GM18861 (cell line): ENCODE measurements at regions not wholly inside any gene's neighbourhood (a gene's known extent, or its start where the extent isn't known, plus 50 kb on each side); places are given as distances from the start of the nearest gene placed in this dataset.
"Not testable (repeated sequence)": the region's sequence is repeated elsewhere in the genome, so short reads cannot be mapped to it uniquely, and the experiment has no call there.

ENCODE experiments used
- ATAC-seq: cut with Tn5 transposase; IDR thresholded peaks from one replicate; pipeline ENCODE4 v1.9.1; 2021; ENCODE audit not compliant: unreplicated experiment

GRCh38 chr16:18263046-18263445 is 73.5 kb downstream of the NPIPA8 start:
- ATAC-seq: not testable (repeated sequence)

GRCh38 chr16:18261848-18262247 is 74.7 kb downstream of the NPIPA8 start:
- ATAC-seq: not testable (repeated sequence)

GRCh38 chr16:18259496-18260176 is 76.9 kb downstream of the NPIPA8 start:
- ATAC-seq: not testable (repeated sequence)

GRCh38 chr16:18252943-18253342 is 83.6 kb downstream of the NPIPA8 start:
- not testable (repeated sequence) for ATAC-seq

- ATAC-seq: not testable (repeated sequence)
Measured at GRCh38 chr16:18230505-18230904, 106.0 kb downstream of the NPIPA8 start.

GRCh38 chr16:18222054-18223009 is 114.2 kb downstream of the NPIPA8 start:
- ATAC-seq: not testable (repeated sequence)

- ATAC-seq: not testable (repeated sequence)
Measured at GRCh38 chr16:18217741-18218140, 118.8 kb downstream of the NPIPA8 start.

GRCh38 chr16:18216814-18217213 is 119.7 kb downstream of the NPIPA8 start:
- ATAC-seq: not testable (repeated sequence)

GRCh38 chr16:18213810-18214209 is 122.7 kb downstream of the NPIPA8 start:
- not testable (repeated sequence) for ATAC-seq

GRCh38 chr16:18211505-18211904 is 125.0 kb downstream of the NPIPA8 start:
- not testable (repeated sequence) for ATAC-seq

- ATAC-seq: not testable (repeated sequence)
Measured at GRCh38 chr16:18204786-18205185, 131.8 kb downstream of the NPIPA8 start.

- ATAC-seq: not testable (repeated sequence)
Measured at GRCh38 chr16:18204309-18204708, 132.2 kb downstream of the NPIPA8 start.

- ATAC-seq: not testable (repeated sequence)
Measured at GRCh38 chr16:18201511-18201910, 135.0 kb downstream of the NPIPA8 start.

GRCh38 chr16:18192389-18192788 is 144.1 kb downstream of the NPIPA8 start:
- not testable (repeated sequence) for ATAC-seq

- not testable (repeated sequence) for ATAC-seq
Measured at GRCh38 chr16:18190179-18190578, 146.4 kb downstream of the NPIPA8 start.

GRCh38 chr16:18184755-18185154 is 151.8 kb downstream of the NPIPA8 start:
- ATAC-seq: not testable (repeated sequence)

- not testable (repeated sequence) for ATAC-seq
Measured at GRCh38 chr16:18181028-18181427, 155.5 kb downstream of the NPIPA8 start.

GRCh38 chr16:18173945-18174497 is 162.5 kb downstream of the NPIPA8 start:
- not testable (repeated sequence) for ATAC-seq

- not testable (repeated sequence) for ATAC-seq
Measured at GRCh38 chr16:18162293-18162692, 174.2 kb downstream of the NPIPA8 start.

GRCh38 chr16:18161224-18161623 is 175.3 kb downstream of the NPIPA8 start:
- not testable (repeated sequence) for ATAC-seq

- not testable (repeated sequence) for ATAC-seq
Measured at GRCh38 chr16:18159185-18159584, 177.4 kb downstream of the NPIPA8 start.
